ENCODE measurements at regions not wholly inside any gene's neighbourhood (a gene's known extent, or its start where the extent isn't known, plus 50 kb on each side); places are given as distances from the start of the nearest gene placed in this dataset.

GRCh38 chr6:7488494-7488893 is 53.0 kb upstream of the DSP start:
- TF ChIP-seq POLR2A (IDR thresholded peaks at IDR 0.05) (no peak), CTCF (IDR thresholded peaks at IDR 0.05) (no peak), POLR2AphosphoS5 (IDR thresholded peaks at IDR 0.05) (no peak)
